Mononuclear cell (primary cell): ENCODE measurements at regions not wholly inside any gene's neighbourhood (a gene's known extent, or its start where the extent isn't known, plus 50 kb on each side); places are given as distances from the start of the nearest gene placed in this dataset.

Source experiments
- H3K27me3 ChIP-seq: 2 replicates; pipeline ENCODE4 v1.6.0; 2011; ENCODE audit warnings: low read length, control low read depth; ENCODE audit not compliant: insufficient read depth
- H3K4me1 ChIP-seq: 2 replicates; pipeline ENCODE4 v1.5.1; 2011; ENCODE audit warnings: mild to moderate bottlenecking, low read length, control low read depth; ENCODE audit not compliant: insufficient read depth
- H3K4me3 ChIP-seq: 2 replicates; pipeline ENCODE4 v1.5.1; 2011; ENCODE audit warnings: mild to moderate bottlenecking, low read length, moderate library complexity
- H3K9me3 ChIP-seq: 2 replicates; pipeline ENCODE4 v1.5.1; 2011; ENCODE audit warnings: low read depth, mild to moderate bottlenecking, control low read depth, low read length

GRCh38 chr12:91901381-91902074 lies 244.1 kb downstream of the BTG1 start:
- Histone ChIP-seq H3K27me3 (no peaks in the 10 kb centered on the region), H3K9me3 (no peaks in the 10 kb centered on the region), H3K4me3 (no peak overlapping the region), H3K4me1 (no peaks in the 10 kb centered on the region)

- Histone ChIP-seq H3K4me3 (no peak overlapping the region), H3K27me3 (no peaks in the 10 kb centered on the region), H3K9me3 (no peaks in the 10 kb centered on the region), H3K4me1 (no peaks in the 10 kb centered on the region)
These were observed 244.7 kb downstream of the BTG1 start for GRCh38 chr12:91900971-91901370.

DNA sequence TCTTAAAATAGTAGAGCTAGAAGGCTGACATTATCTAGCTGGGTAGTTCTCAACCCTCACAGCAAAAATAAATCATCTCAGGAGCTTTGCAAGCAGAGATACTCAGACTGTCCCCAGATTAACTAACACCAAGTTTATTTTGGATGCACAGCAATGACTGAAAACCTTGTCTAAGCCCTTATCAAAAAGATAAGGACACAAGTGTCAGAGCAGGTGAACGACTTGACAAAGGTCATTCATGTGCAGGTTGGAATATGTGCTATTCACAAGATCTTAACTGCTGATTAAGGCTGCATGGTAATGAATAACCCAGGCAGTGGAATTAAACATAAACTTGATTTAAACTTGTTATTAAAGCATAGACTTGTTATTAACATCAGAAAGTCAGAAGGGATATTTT lies 246.6 kb downstream of the BTG1 start:
- Histone ChIP-seq H3K4me1 (no peaks in the 10 kb centered on the region), H3K4me3 (no peak overlapping the region), H3K27me3 (no peaks in the 10 kb centered on the region), H3K9me3 (no peaks in the 10 kb centered on the region)

DNA sequence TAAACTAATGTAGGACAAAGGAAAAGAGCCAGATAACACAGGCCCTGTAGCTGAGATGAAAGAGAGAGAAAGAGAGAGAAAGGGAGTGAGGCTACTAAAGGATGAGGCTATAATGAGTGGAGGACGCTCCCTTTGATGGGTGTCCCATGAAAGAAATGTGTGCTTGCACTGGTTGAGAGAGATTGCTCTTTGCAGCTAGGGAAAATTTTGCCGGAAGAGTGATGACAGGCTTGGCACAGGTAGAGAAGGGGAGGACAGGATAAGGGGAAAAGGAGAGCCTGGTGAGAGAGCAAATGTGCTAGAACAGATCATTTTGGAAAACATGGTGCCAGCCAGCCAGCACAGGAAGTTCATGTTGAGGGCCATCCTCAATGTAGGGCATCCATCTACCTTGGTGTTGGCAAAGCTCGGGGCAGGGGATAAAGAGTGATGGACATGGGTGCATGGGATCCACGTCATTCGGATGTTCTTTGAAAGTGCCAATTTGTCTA lies 248.6 kb downstream of the BTG1 start:
- no peaks in the 10 kb centered on the region for H3K9me3 ChIP-seq

GRCh38 chr12:91896286-91897024 lies 249.2 kb downstream of the BTG1 start:
- Histone ChIP-seq H3K27me3 (no peaks in the 10 kb centered on the region), H3K4me3 (no peak overlapping the region), H3K9me3 (no peaks in the 10 kb centered on the region), H3K4me1 (no peaks in the 10 kb centered on the region)

More for the DNA sequence above, 248.6 kb downstream of the BTG1 start:
- Histone ChIP-seq H3K4me1 (no peaks in the 10 kb centered on the region), H3K4me3 (no peak overlapping the region), H3K27me3 (no peaks in the 10 kb centered on the region)

DNA sequence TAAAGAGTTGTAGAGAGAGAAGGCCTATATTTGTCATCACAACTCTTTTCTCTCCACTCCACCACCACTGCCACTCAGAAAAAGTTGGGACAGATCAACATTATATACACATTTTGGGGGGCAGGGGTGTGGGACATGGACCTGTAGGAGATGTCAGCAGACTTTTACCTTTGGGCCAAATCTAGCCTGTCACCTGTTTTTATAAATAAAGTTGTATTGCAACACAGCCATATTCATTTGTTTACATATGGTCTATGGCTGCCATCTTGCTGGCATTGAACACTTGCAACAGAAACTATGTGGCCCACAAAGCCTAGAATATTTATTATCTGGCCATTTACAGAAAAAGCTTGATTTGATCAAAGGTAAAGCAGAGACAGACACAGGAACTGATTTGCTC lies 250.7 kb downstream of the BTG1 start:
- Histone ChIP-seq H3K9me3 (no peaks in the 10 kb centered on the region), H3K27me3 (no peaks in the 10 kb centered on the region), H3K4me3 (no peak overlapping the region), H3K4me1 (no peaks in the 10 kb centered on the region)

GRCh38 chr12:91893476-91893875 lies 252.2 kb downstream of the BTG1 start:
- Histone ChIP-seq H3K27me3 (no peaks in the 10 kb centered on the region), H3K9me3 (no peaks in the 10 kb centered on the region), H3K4me1 (no peaks in the 10 kb centered on the region), H3K4me3 (no peak overlapping the region)

- Histone ChIP-seq H3K4me1 (no peaks in the 10 kb centered on the region), H3K4me3 (no peak overlapping the region), H3K9me3 (no peaks in the 10 kb centered on the region), H3K27me3 (no peaks in the 10 kb centered on the region)
These were observed 253.4 kb downstream of the BTG1 start for GRCh38 chr12:91892081-91892855.

GRCh38 chr12:91890742-91891141 lies 254.9 kb downstream of the BTG1 start:
- H3K4me1 ChIP-seq, result no peaks in the 10 kb centered on the region
- no peak overlapping the region for H3K4me3 ChIP-seq
- no peaks in the 10 kb centered on the region for H3K9me3 ChIP-seq

DNA sequence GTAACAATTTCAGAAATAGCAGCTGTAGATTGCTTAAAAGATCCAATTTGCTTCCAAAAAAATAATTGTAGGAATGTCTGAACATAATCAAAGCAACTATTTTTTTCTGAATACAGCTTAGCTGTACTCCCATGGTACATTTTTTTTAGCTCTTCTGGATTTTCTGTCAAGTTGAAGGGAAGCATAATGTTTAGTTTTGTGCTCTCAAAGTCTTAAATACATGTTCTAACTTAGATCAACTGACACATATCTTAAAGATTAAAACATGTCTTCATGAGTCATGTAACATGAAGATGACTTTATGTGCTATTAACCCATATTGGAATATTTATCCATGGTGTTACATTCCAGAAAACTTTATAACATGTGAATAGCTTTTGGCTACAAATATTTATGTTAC lies 255.7 kb downstream of the BTG1 start:
- no peaks in the 10 kb centered on the region for H3K9me3 ChIP-seq
- H3K4me3 ChIP-seq, result no peak overlapping the region
- no peaks in the 10 kb centered on the region for H3K4me1 ChIP-seq
- H3K27me3 ChIP-seq, result no peaks in the 10 kb centered on the region

More at GRCh38 chr12:91890742-91891141, 254.9 kb downstream of the BTG1 start:
- no peaks in the 10 kb centered on the region for H3K27me3 ChIP-seq

DNA sequence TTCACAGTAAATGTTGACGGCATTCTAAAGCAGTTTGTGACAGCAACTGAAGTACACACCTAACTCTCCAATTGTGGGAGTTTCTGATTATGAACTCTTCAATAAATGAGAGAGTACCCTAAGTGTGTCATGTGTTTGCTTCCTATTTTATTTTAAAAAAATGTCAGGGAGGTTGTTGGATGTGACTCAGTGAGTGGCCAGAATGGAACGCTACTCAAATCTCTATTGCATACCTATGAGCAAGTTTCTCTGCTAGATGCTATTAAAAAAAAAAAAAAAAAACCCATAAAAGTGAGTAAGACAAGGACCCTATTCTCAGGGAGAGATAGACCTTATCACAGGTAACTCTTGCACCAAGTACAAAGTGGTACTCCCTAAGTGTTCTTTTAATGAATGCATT lies 256.6 kb downstream of the BTG1 start:
- no peaks in the 10 kb centered on the region for H3K4me1 ChIP-seq
- H3K9me3 ChIP-seq, result no peaks in the 10 kb centered on the region
- H3K4me3 ChIP-seq, result no peak overlapping the region
- H3K27me3 ChIP-seq, result no peaks in the 10 kb centered on the region

GRCh38 chr12:91887957-91888356 lies 257.7 kb downstream of the BTG1 start:
- Histone ChIP-seq H3K27me3 (no peaks in the 10 kb centered on the region), H3K4me1 (no peaks in the 10 kb centered on the region), H3K9me3 (no peaks in the 10 kb centered on the region), H3K4me3 (no peak overlapping the region)

GRCh38 chr12:91885851-91886731 lies 259.6 kb downstream of the BTG1 start:
- Histone ChIP-seq H3K27me3 (no peaks in the 10 kb centered on the region), H3K4me1 (no peaks in the 10 kb centered on the region), H3K4me3 (no peak overlapping the region), H3K9me3 (no peaks in the 10 kb centered on the region)

DNA sequence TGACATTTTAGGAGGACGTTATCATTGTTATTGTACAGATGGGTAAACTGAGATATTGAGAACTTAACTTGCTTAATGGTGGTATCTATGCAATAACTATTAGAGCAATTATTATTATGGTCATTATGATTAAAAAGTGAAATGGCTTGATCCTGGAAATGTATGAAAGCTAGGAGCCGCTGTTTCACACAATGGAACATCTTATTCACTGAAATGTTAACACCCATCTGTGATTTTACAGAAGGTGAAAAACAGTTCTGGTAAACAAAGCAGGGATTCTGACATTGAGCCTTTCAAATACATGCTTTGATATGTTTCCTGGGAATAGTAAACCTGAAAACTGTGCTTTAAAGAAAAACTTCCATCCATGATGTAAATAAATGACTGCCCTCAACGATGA lies 261.4 kb downstream of the BTG1 start:
- Histone ChIP-seq H3K4me1 (peaks cover 5% of the 10 kb centered on the region), H3K4me3 (no peak overlapping the region), H3K27me3 (no peaks in the 10 kb centered on the region), H3K9me3 (no peaks in the 10 kb centered on the region)
